ENCODE measurements at regions not wholly inside any gene's neighbourhood (a gene's known extent, or its start where the extent isn't known, plus 50 kb on each side); places are given as distances from the start of the nearest gene placed in this dataset.

DNA sequence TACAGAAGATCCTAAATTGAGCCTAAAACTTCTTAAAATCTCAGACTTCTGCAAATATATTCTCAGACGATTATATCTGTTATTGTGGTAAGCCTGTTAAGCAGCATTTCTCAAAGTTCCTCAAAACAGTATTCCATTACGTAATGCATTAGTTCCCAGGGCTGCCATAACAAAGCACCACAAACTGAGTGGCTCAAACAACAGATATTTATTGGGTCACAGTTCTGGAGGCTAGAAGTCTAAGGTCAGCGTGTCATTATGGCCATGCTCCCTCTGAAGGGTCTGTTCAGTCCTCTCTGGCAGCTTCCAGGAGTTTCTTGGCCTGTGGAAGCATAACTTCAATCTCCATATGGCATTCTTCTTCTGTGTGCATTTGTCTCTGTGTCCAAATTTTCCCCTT, 103.5 kb upstream of the ST6GALNAC5 start:
- H3K9me3 ChIP-seq: no peaks in the 10 kb centered on the region
- TF ChIP-seq, protein P1, sequence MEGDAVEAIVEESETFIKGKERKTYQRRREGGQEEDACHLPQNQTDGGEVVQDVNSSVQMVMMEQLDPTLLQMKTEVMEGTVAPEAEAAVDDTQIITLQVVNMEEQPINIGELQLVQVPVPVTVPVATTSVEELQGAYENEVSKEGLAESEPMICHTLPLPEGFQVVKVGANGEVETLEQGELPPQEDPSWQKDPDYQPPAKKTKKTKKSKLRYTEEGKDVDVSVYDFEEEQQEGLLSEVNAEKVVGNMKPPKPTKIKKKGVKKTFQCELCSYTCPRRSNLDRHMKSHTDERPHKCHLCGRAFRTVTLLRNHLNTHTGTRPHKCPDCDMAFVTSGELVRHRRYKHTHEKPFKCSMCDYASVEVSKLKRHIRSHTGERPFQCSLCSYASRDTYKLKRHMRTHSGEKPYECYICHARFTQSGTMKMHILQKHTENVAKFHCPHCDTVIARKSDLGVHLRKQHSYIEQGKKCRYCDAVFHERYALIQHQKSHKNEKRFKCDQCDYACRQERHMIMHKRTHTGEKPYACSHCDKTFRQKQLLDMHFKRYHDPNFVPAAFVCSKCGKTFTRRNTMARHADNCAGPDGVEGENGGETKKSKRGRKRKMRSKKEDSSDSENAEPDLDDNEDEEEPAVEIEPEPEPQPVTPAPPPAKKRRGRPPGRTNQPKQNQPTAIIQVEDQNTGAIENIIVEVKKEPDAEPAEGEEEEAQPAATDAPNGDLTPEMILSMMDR (IDR thresholded peaks at IDR 0.05): no peak
- intact Hi-C loops (cut with DNase I): no loop called here

DNA sequence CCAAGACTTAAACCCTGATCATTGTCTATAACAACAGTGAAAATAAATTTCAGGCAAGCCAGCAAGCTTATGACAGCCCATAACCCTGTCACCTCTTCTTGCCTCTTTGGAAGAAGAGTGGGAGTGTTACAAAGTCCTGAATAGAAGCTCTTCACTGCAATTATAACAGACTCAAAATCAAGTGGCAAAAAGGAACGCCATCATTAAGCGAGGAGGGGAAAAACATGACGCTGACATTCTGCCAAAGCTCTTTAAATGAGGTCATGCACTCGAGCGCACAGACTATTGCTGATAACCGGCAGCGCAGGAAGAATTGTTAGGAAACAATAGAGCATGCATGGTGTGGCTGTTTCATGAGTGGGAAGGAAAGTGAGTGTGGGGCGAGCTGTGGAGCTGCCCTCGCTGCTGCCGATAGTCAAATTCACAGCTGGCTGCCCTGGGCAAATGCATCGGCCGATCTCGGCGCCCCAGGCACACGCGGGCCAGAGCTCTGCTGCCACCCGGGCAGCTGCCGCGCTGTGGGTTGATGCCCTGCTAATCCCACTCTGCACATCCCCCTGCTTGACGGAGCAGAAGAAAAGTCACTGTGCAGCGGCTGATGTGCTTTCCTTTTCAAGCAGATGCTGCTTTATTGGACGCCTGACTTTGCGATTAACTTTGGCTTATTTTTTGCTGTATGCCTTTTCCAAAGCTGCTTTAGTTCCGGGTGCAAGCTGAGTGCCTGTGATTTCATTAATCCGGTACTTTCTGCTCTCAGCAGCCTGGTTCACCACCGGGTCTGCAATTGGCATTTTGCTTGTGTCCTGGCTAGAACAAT, 102.4 kb upstream of the ST6GALNAC5 start:
- Histone ChIP-seq H3K9ac (ENCODE audit: low read depth in 2 of 2, low read length in 2 of 2) (no peak overlapping the region), H3K4me3 (no peak overlapping the region), H3K4me1 (no peaks in the 10 kb centered on the region), H3K9me3 (no peaks in the 10 kb centered on the region), H3K27ac (no peak overlapping the region), H3K27me3 (no peaks in the 10 kb centered on the region), H3K36me3 (no peaks in the 10 kb centered on the region)
- TF ChIP-seq, protein P1 (IDR thresholded peaks at IDR 0.05): no peak
- no peak for DNase-seq
- intact Hi-C loops (cut with DNase I): no loop called here

More for the DNA sequence above, 103.5 kb upstream of the ST6GALNAC5 start:
- Histone ChIP-seq H3K4me1 (no peaks in the 10 kb centered on the region), H3K27ac (no peak overlapping the region), H3K4me3 (no peak overlapping the region), H3K9ac (ENCODE audit: low read depth in 2 of 2, low read length in 2 of 2) (no peak overlapping the region), H3K27me3 (no peaks in the 10 kb centered on the region), H3K36me3 (no peaks in the 10 kb centered on the region)
- no peak for DNase-seq

- H3K9ac ChIP-seq (ENCODE audit: low read depth in 2 of 2, low read length in 2 of 2): no peak overlapping the region
- no peaks in the 10 kb centered on the region for H3K4me1 ChIP-seq
- H3K27ac ChIP-seq: no peak overlapping the region
- DNase-seq: no peak
- TF ChIP-seq, protein P1 (IDR thresholded peaks at IDR 0.05): no peak
- no peaks in the 10 kb centered on the region for H3K9me3 ChIP-seq
- H3K36me3 ChIP-seq: no peaks in the 10 kb centered on the region
- no peak overlapping the region for H3K4me3 ChIP-seq
- intact Hi-C loops (cut with DNase I): no loop called here
- no peaks in the 10 kb centered on the region for H3K27me3 ChIP-seq
These were observed 100.9 kb upstream of the ST6GALNAC5 start for GRCh38 chr1:76766381-76766780.

DNA sequence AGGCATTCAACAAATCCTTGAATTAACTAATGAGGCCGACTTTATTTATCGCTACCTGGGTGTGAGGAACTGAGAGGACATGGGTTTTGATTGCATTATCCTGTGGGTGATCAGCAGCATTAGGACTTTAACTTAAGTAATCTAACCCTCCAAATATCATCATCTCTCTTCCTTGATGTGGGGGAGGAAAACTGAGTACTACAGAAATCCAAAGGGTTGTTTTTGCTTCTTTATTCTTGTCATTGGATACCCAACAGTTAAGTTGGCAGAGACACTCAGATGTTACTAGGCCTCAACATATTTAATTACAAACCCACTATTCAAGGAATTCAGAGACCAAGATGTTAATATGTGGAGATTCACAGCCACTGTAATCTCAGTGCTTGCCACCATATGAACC, 97.4 kb upstream of the ST6GALNAC5 start:
- no peaks in the 10 kb centered on the region for H3K4me1 ChIP-seq
- TF ChIP-seq, protein P1 (IDR thresholded peaks at IDR 0.05): no peak
- H3K9ac ChIP-seq (ENCODE audit: low read depth in 2 of 2, low read length in 2 of 2): no peak overlapping the region
- intact Hi-C loops (cut with DNase I): no loop called here
- no peaks in the 10 kb centered on the region for H3K9me3 ChIP-seq
- no peaks in the 10 kb centered on the region for H3K27me3 ChIP-seq
- H3K4me3 ChIP-seq: no peak overlapping the region
- H3K27ac ChIP-seq: no peak overlapping the region
- DNase-seq: no peak
- H3K36me3 ChIP-seq: no peaks in the 10 kb centered on the region

- Histone ChIP-seq H3K27me3 (no peaks in the 10 kb centered on the region), H3K4me1 (no peaks in the 10 kb centered on the region), H3K27ac (no peak overlapping the region), H3K36me3 (no peaks in the 10 kb centered on the region), H3K9me3 (no peaks in the 10 kb centered on the region), H3K9ac (ENCODE audit: low read depth in 2 of 2, low read length in 2 of 2) (no peak overlapping the region), H3K4me3 (no peak overlapping the region)
- TF ChIP-seq, protein P1 (IDR thresholded peaks at IDR 0.05): no peak
- intact Hi-C loops (cut with DNase I): no loop called here
- DNase-seq: no peak
These were observed 96.3 kb upstream of the ST6GALNAC5 start for GRCh38 chr1:76770979-76771378.

All from colonic mucosa (tissue), 4 donors.